HG03457 (cell line): ENCODE measurements at regions not wholly inside any gene's neighbourhood (a gene's known extent, or its start where the extent isn't known, plus 50 kb on each side); places are given as distances from the start of the nearest gene placed in this dataset.

Experiments used
- ATAC-seq: cut with Tn5 transposase; IDR thresholded peaks from one replicate; pipeline ENCODE4 v1.9.1; 2021; ENCODE audit warnings: moderate number of reproducible peaks; ENCODE audit not compliant: unreplicated experiment

- ATAC-seq = no peak
Observed at GRCh38 chr18:79625924-79626561, 53.6 kb upstream of the CTDP1 start.

- ATAC-seq = no peak
Observed at GRCh38 chr18:79626905-79627749, 52.5 kb upstream of the CTDP1 start.

- ATAC-seq = no peak
Observed at GRCh38 chr18:79627750-79628294, 51.8 kb upstream of the CTDP1 start.

- ATAC-seq = no peak
Observed at GRCh38 chr18:79628416-79629248, 51.0 kb upstream of the CTDP1 start.

- ATAC-seq = no peak
Observed at GRCh38 chr18:79629249-79629558, 50.4 kb upstream of the CTDP1 start.

- no peak for ATAC-seq
Observed at GRCh38 chr18:79629606-79630005, 50.0 kb upstream of the CTDP1 start.
